ENCODE measurements at regions not wholly inside any gene's neighbourhood (a gene's known extent, or its start where the extent isn't known, plus 50 kb on each side); places are given as distances from the start of the nearest gene placed in this dataset.

DNA sequence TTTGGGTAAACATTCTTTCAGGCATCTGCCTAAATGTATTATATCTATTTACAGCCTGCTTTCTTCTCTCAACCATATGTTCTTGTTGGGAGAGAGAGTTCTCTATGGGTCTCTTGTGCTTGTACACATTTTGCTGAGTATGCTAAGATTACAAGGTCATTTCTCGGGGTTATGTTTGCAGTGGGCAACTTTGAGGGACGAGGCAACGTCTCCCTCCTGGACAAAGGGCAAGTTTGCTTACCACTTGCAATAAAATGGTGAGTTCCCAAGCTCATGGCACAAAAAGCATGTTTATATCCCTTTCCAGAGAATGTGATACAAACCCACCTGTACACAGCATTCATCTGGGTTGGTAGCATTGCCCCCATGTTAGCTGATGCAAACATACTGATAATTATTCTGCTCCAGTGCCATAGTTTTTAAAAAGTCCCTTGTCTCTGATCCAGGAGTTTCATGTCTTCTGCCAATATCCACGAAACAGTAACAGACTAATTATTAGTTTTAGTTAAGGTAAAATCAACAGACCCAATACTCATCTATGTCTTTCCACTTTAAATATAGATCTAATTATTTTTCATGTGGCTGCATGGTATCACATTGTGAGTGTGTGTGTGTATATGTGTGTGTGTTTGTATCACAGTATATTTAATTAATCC lies 84.2 kb upstream of the MAPK4 start:
- DNase-seq (ENCODE audit: low spot score): no peak

GRCh38 chr18:50492097-50492496 lies 67.8 kb upstream of the MAPK4 start:
- no peak for DNase-seq (ENCODE audit: low spot score)

DNA sequence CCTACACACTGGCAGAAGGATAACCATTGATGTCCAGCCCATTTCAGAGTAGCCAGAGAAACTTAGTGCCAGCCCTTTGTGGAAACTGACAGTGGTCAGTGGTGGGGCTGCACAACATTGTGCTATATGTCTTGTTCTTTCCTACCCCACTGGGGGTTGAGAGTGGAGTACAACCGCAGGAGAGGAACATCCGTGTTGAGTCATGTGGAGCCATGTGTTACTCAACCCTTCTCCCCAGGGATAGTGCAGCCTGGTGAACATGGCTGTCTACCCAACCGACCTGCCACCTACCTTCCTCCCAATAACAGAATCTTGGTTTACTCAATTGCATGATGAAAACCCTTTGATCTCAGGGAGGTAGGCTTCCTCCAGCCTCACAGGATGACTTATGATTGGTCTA lies 65.3 kb upstream of the MAPK4 start:
- no peak for DNase-seq (ENCODE audit: low spot score)

- DNase-seq (ENCODE audit: low spot score): no peak
Observed at GRCh38 chr18:50506362-50506761, 53.5 kb upstream of the MAPK4 start.

DNA sequence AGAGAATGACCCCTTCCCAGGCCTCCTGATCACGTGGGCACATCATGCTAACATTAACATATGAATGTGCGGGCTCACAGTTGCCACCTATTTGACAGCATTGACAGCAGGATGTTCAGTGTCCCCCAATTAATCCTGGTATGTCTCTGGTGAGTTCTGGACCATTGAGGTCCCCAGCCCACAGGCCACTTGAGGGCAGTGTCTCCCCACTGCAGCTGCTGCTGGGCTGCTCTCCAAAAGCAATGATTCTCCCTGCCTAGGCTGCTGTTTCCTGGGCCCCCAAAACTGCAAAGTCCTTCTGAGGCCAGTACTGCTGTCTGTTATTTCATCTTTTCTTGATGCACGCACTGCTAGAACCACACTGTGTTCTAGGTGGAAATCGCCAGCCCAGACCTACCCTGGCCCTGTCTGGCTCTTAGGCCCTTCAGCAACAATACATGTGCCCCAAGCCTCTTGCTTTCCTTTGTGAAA lies 52.7 kb upstream of the MAPK4 start:
- peak; percentile 60 for DNase-seq (ENCODE audit: low spot score)

DNA sequence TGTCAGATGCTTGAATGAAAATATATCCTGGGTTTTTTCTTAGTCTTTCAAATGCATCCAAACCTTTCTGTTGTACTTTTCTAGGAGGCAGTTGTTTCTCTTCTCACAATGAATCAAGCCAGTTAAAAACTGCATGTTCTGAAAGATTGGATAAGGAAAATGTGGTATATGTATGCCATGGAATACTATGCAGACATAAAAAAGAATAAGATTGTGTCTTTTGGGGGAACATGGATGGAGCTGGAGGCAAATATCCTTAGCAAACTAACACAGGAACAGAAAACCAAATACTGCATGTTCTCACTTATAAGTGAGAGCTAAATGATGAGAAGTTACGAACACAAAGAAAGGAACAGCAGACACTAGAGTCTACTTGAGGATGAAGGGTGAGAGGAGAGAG lies 51.7 kb upstream of the MAPK4 start:
- no peak for DNase-seq (ENCODE audit: low spot score)

DNA sequence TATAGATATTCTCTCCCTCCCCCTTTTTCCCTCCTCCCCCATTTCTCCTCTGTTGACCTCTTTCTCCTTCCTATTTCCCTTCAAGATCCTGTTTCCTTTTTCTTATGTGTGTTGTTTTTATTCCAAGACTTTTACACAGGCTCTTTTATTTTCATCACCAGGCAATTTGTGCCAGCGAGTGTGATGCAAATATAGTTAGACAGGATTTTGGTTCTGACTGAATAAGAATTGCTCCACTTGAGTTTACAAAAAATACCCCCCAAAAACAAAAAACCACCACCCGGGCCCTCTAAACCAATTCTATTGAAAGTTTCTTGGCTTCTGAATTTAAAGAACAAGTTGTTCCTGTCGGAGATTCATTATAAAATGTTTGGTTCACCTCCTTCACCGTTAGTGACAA lies 50.9 kb upstream of the MAPK4 start:
- DNase-seq (ENCODE audit: low spot score): no peak
